T47D (cell line): ENCODE measurements at regions not wholly inside any gene's neighbourhood (a gene's known extent, or its start where the extent isn't known, plus 50 kb on each side); places are given as distances from the start of the nearest gene placed in this dataset.

Experiments
- DNase-seq, 2 experiments: peaks; one replicate each; pipeline versions ENCODE4 v3.0.0 to v3.0.0-alpha.2; 2011 to 2012; ENCODE audit warnings: low read depth in 1 of 2, low spot score in 1 of 2
- JUND ChIP-seq: IDR thresholded peaks from 2 replicates; pipeline ENCODE4 v1.6.1; 2012; ENCODE audit warnings: low read depth
- in situ Hi-C: cut with HindIII; loops from 2 replicates; pipeline ENCODE4 v1.10.0; 2016; ENCODE audit warnings: low sequenced_read_pairs, low pct_unique_long_range_greater_than_20kb

DNA sequence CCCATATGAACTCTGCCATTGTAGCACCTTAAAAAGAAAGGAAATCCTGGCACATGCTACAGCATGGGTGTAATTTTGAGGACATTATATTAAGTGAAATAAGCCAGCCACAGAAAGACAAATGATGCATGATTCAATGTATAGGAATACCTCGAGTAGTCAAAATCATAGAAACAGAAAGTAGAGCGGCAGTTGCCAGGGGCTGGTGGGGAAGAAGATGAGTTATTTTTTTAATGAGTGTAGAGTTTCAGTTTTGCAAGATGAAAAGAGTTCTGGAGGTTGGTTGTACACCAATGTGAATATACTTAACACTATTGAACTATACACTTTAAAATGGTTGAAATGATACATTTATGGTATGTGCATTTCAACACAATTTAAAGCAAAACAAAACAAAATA, 133.0 kb downstream of the ZDHHC21 start:
- DNase-seq: no peak
- in situ Hi-C loops: no loop called here
- TF ChIP-seq JUND: no peak

DNA sequence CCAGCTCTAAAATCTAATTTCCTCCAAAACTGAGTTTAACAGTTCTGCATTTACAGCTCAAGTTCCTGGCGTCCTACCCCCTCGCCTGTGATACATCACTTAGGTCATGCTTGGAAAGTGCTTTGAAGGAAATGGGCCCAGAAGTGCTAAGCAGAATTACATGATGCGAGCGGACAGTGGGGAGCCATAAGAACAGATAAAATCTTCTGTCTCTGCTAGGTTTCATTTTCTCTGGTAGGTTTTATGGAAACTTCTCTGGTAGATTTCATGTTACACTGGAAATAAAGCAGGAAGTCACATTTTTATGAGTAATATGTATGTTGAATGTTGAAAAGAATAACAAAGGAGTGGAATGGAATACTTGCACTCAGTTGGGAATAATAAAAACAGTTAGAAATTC, 138.3 kb downstream of the ZDHHC21 start:
- no peak for TF ChIP-seq JUND
- in situ Hi-C loops: no loop called here
- DNase-seq: no peak

DNA sequence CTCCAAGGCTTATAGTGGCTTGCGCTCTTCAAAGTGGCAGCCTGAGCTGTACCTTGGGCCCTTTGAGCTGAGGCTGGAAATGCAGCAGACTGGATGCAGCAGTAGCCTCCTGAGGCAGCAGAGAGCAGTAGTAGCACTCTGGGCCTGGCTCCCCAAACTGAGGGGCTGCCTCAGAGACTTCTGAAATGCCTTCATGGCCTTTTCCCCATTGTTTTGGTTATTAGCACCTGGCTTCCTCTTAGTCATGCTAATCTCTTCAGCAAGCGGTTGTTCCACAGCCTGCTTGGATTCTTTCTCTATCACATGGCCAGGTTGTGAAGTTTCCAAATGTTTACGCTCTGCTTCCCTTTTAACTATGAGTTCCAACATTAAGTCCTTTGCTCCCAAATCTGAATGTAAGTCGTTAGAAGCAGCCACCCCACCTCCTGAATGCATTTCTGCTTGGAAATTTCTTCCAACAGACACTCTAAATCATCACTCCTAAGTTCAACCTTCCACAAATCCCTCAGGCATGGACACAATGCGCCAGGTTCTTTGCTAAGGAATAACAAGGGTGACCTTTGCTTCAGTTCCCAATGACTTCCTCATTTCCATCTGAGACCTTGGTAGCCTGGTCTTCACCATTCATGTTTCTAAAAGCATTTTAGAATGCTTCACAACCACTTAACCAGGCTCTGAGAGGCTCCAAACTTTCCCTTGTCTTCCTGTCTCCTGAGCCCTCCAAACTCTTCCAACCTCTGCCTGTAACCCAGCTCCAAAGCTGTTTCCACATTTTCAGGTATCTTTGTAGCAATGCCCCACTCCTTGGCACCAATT, 145.8 kb downstream of the ZDHHC21 start:
- in situ Hi-C loops: no loop called here
- TF ChIP-seq JUND: no peak
- no peak for DNase-seq

DNA sequence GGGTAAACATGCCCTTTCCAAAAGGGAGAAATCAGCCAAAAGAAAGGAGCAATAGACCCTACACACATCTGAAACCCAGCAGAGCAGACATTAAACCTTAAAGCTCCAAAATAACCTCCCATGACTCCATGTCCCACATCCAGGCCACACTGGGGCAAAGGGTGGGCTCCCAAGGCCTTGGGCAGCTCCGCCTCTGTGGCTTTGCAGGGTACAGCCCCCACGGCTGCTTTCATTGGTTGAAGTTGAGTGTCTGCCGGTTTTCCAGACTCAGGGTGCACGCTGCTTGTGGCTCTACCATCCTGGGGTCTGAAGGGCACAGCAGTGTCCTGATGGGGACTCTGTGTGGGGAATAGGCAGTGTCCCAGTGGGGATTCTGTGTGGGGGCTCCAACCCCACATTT, 146.5 kb downstream of the ZDHHC21 start:
- DNase-seq: no peak
- in situ Hi-C loops: no loop called here
- no peak for TF ChIP-seq JUND

DNA sequence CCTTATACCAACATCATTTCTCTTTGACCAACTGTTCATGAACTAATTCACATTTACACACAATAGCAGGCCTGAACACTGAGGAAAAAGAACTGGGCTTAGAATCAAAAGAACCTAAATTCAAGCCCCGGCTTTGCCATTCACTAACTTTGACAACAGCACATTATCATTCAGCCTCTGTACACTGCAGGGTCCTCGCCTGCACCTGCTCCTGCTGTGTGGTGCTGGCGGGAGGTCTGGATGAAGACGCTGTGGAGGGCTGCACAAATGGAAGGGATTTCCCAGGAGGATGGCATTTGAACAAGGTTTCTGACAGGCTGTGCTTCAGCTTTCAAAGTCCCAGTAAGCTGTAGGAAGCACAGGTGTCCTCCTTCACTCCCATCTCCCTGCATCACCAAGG, 151.2 kb downstream of the ZDHHC21 start:
- no peak for DNase-seq

DNA sequence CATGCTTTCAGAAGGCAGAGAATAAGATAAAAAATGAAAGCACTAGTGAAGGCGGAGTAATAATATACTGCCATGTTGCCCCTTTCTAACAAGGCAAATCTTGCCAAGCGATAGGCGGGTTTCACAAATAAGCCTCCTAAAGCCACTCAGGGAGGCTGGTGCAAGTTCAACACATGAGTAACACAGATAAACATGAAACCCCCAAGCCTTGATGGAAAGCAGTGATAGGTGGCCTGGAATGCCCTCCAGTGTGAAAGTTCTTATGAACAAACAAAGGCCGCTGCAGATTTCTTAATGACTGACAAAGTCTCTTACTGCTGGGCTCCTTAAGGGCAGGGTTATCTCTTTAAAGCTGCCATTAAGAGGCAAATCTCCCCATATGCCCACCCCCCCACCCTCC, 154.7 kb downstream of the ZDHHC21 start:
- TF ChIP-seq JUND: no peak
- in situ Hi-C loops: no loop called here
- DNase-seq: no peak

More for the DNA sequence above, 151.2 kb downstream of the ZDHHC21 start:
- in situ Hi-C loops: no loop called here
- TF ChIP-seq JUND: no peak

DNA sequence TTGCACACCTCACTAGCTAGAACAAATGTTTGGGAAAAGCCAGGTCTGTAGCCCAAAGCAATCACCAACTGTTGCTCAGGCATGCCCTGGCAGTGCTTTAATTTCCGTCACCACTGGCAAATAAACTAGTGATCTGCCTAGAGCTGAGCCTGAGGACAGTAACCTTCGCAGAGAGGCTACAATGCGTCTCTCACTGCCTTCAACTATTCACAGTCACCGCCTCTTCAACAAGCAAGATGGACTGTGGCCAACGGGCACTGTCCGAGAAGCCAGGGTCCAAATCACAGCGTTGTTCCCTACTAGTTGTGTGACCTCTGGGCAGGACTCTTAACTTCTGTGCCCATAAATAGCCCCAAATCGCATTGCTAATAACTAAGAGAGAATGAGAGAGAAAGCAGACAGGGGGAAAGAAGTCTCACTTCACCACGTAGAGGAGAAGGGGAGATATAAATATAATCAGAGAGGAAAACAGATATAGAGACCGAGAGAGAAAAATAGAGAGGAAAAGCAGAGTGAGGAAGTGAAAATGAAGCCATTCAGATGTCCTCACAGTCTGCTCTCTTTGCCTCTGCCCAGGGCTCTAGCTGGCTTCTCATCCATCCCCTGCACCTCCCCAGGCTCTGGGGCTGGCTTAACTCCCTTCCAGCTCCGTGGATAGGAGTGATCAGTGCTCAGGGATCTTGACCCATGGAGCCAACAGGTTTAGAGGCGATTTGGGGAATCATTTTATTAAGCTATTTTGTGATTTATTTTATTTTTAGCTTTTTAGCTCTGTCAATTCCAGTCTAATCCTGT, 157.9 kb downstream of the ZDHHC21 start:
- DNase-seq: peak in 1 of 2 experiments; percentile 5
- in situ Hi-C loops: no loop called here
- no peak for TF ChIP-seq JUND

DNA sequence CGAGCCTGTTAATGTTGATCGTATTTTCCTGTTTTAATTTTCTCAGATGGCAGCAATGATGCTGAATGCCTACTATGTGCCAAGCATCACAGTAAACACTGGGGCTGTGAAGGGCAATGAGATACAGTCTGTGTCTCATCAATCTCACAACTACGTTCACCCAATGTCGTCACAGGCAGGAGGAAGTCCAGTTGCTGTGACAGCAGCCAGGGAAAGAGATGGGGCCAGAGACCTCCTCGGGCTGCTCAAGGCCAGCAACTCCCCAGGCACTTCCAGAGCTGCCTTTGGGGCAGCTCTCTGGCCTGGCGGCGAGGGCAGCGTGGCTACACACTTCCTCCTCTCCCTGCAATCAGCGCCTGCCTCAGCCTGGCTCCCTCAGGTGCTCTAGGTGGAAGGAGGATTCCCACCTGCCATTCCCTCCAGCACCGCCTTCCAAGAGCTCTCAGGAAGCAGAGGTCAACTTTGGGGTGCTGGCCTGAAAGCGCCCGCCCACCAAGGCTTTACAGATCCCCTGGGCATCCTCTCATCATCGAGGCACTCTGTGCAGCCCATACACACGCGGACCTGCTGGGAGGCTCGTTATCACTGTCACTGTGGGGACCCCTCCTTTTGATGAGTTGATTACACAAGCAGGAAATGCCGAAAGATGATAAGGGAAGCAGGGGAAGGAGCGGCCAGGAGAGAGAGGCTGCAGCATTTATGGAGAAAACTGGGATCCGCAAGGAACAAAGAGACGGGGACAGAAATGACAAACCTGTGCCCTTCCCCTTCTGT, 159.2 kb downstream of the ZDHHC21 start:
- no peak for DNase-seq
- TF ChIP-seq JUND: no peak
- in situ Hi-C loops: no loop called here

DNA sequence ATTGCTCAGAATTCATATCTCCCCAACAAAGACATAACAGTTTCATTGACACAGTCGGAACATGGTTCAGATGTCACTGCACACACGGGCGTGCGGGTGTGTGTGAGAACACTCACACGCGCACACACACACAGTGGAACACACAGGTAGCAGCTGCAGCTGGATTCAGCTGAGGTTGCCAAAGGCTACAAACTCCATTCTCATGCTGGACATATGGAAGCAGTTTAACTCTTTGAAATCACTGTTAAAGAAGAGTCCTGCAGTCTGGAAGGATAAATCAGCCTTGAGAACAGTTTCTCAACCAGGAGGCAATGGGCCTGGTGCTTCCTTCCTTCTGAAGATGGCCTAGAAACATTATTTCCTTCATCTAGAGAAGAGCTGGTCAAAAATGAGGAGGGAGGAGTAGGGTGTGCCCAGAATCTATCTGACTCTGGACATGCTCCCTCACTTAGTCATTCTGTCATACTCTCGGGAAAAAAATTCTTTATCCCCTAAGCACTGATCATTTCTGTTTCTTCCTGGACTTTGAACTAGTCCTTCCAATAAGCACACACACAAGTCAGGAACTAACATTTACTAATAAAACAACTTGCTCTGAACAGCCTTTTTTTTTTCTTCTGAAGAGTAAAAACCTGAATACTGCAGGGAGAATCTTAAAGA, 160.6 kb downstream of the ZDHHC21 start:
- in situ Hi-C loops: no loop called here

DNA sequence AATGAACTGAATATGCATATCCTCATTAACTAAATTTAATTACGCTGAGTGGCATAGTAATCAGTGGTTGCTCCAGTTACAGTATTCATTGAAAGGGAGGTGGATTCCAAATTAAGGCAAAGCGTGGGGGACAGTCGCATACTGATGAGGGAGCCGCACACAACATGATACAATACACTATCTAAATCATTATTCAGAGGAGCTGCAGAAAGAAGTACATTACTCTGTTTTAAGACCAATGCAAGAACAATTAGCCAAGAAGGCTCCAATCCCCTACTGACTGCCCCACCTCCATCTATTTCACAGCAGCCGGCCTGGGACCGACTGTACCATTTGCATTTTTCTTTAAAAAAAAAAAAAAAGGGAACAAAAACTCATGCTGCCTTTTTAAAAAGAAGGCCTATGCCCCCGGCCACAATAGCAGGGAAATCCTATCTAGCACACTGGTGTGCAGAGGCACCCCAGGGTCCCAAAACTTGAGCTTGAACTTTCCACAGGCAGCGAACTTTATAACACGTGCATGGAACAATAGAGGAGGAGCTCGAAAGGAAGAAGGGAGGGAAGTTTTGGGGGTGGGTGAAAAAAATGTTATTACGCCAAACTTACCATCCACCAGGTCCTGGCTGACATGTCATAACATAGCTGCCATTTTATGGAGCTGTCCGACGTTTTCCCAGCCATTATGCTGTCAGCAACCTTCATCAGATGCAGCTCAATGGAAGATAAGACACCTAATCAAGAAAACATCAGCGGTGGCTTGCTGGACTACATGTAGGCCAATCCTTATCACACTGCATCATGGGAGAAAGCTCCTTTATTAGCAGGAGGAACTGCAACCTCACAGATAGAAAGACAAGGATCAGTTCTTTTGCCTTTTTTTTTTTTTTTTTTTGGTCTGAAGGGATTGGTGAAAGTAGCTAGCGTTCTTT, 161.6 kb downstream of the ZDHHC21 start:
- in situ Hi-C loops: no loop called here
- no peak for DNase-seq
- no peak for TF ChIP-seq JUND

More for the DNA sequence above, 160.6 kb downstream of the ZDHHC21 start:
- no peak for TF ChIP-seq JUND
- no peak for DNase-seq

DNA sequence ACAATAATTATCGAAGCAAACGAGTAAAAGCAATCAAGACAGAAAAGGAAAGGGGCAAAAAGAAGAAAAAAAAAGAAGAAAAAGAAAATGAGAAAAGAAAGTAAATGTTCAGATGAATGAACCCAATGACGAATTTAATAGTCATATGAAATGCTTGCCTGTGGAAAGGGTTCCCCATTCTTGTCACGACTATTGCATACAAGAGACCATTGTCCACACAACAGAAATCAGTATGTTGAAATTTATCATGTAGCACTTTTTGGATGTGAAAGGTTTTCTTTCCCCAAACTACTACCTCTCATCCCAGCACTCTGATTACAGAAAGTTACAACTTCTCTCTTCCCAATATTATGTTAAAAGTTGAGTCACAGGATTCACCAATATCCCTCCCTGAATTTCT, 162.4 kb downstream of the ZDHHC21 start:
- DNase-seq: no peak
- in situ Hi-C loops: no loop called here
- no peak for TF ChIP-seq JUND
